Osteoblast (primary cell): ENCODE measurements at regions not wholly inside any gene's neighbourhood (a gene's known extent, or its start where the extent isn't known, plus 50 kb on each side); places are given as distances from the start of the nearest gene placed in this dataset.

Source experiments
- DNase-seq: peaks from one replicate; pipeline ENCODE4 v3.0.0; 2011; ENCODE audit warnings: low spot score, mixed read lengths; ENCODE audit not compliant: insufficient read length; ENCODE audit errors: missing footprints
- H2AFZ ChIP-seq: 2 replicates; pipeline ENCODE4 v1.6.0; 2011; ENCODE audit warnings: mild to moderate bottlenecking, low read length
- H3K27ac ChIP-seq: 2 replicates; pipeline ENCODE4 v1.5.1; 2011; ENCODE audit warnings: mild to moderate bottlenecking, low read depth, low read length, moderate library complexity
- H3K27me3 ChIP-seq: 2 replicates; pipeline ENCODE4 v1.6.0; 2012; ENCODE audit warnings: mild to moderate bottlenecking, control low read depth, inconsistent platforms, low read length, moderate library complexity; ENCODE audit not compliant: insufficient read depth
- H3K36me3 ChIP-seq: 2 replicates; pipeline ENCODE4 v1.5.1; 2011; ENCODE audit warnings: mild to moderate bottlenecking, low read length, control low read depth, moderate library complexity; ENCODE audit not compliant: insufficient read depth
- H3K4me1 ChIP-seq: 2 replicates; pipeline ENCODE4 v1.5.1; 2011; ENCODE audit warnings: mild to moderate bottlenecking, low read length, control low read depth, moderate library complexity; ENCODE audit not compliant: insufficient read depth
- H3K4me2 ChIP-seq: 2 replicates; pipeline ENCODE4 v1.6.0; 2011; ENCODE audit warnings: mild to moderate bottlenecking, low read length; ENCODE audit not compliant: insufficient read depth
- H3K4me3 ChIP-seq: fragments of 200-600 bp; sonication (generic); 3 replicates; pipeline ENCODE4 v1.5.1; 2012; ENCODE audit warnings: mild to moderate bottlenecking, low read length, inconsistent platforms; ENCODE audit not compliant: insufficient read depth
- H3K79me2 ChIP-seq: 2 replicates; pipeline ENCODE4 v1.6.0; 2012; ENCODE audit warnings: mild to moderate bottlenecking, low read length, control low read depth, inconsistent platforms; ENCODE audit not compliant: insufficient read depth
- H3K9me3 ChIP-seq: 2 replicates; pipeline ENCODE4 v1.5.1; 2011; ENCODE audit warnings: low read depth, low read length, control low read depth
- H4K20me1 ChIP-seq: 2 replicates; pipeline ENCODE4 v1.6.0; 2012; ENCODE audit warnings: mild to moderate bottlenecking, low read length, control low read depth; ENCODE audit not compliant: insufficient read depth
- CTCF ChIP-seq: IDR thresholded peaks from 2 replicates; pipeline ENCODE4 v1.5.1; 2011; ENCODE audit warnings: mild to moderate bottlenecking, low read depth, low read length, moderate library complexity; ENCODE audit errors: extremely low read depth

- no peaks in the 10 kb centered on the region for H3K9me3 ChIP-seq
- H3K4me2 ChIP-seq, result no peak overlapping the region
- TF ChIP-seq CTCF, result no peak
- no peak for DNase-seq
- no peaks in the 10 kb centered on the region for H3K36me3 ChIP-seq
- H3K4me3 ChIP-seq, result no peak overlapping the region
- no peaks in the 10 kb centered on the region for H3K27me3 ChIP-seq
- H3K27ac ChIP-seq, result no peak overlapping the region
- H3K79me2 ChIP-seq, result no peaks in the 10 kb centered on the region
- H3K4me1 ChIP-seq, result peaks cover 17% of the 10 kb centered on the region
- H2AFZ ChIP-seq, result peak overlapping the region; percentile 5
- no peaks in the 10 kb centered on the region for H4K20me1 ChIP-seq
These were observed 125.9 kb upstream of the AKR1E2 start for GRCh38 chr10:4699950-4700730.

GRCh38 chr10:4698075-4698474 is 127.9 kb upstream of the AKR1E2 start:
- Histone ChIP-seq H3K4me3 (no peak overlapping the region), H3K4me2 (no peak overlapping the region), H3K27ac (no peak overlapping the region), H3K9me3 (no peaks in the 10 kb centered on the region), H3K79me2 (no peaks in the 10 kb centered on the region), H3K27me3 (no peaks in the 10 kb centered on the region), H3K36me3 (no peaks in the 10 kb centered on the region), H2AFZ (no peak overlapping the region), H3K4me1 (no peaks in the 10 kb centered on the region), H4K20me1 (no peaks in the 10 kb centered on the region)
- DNase-seq, result no peak
- no peak for TF ChIP-seq CTCF

GRCh38 chr10:4696186-4696585 is 129.8 kb upstream of the AKR1E2 start:
- no peak for TF ChIP-seq CTCF
- Histone ChIP-seq H3K4me2 (no peak overlapping the region), H3K79me2 (no peaks in the 10 kb centered on the region), H3K4me1 (peaks cover 12% of the 10 kb centered on the region), H3K27me3 (no peaks in the 10 kb centered on the region), H3K9me3 (no peaks in the 10 kb centered on the region), H3K4me3 (no peak overlapping the region), H3K36me3 (no peaks in the 10 kb centered on the region), H2AFZ (no peak overlapping the region), H3K27ac (no peak overlapping the region), H4K20me1 (no peaks in the 10 kb centered on the region)
- DNase-seq, result no peak

- H3K79me2 ChIP-seq, result no peaks in the 10 kb centered on the region
- H3K27ac ChIP-seq, result no peak overlapping the region
- no peak for DNase-seq
- no peak overlapping the region for H3K4me2 ChIP-seq
- H2AFZ ChIP-seq, result no peak overlapping the region
- no peaks in the 10 kb centered on the region for H3K9me3 ChIP-seq
- peaks cover 12% of the 10 kb centered on the region for H3K4me1 ChIP-seq
- H4K20me1 ChIP-seq, result no peaks in the 10 kb centered on the region
- H3K27me3 ChIP-seq, result no peaks in the 10 kb centered on the region
- no peak overlapping the region for H3K4me3 ChIP-seq
- H3K36me3 ChIP-seq, result no peaks in the 10 kb centered on the region
- no peak for TF ChIP-seq CTCF
These were observed 132.0 kb upstream of the AKR1E2 start for GRCh38 chr10:4693967-4694366.
